T-helper 2 cell (primary cell): ENCODE measurements at regions not wholly inside any gene's neighbourhood (a gene's known extent, or its start where the extent isn't known, plus 50 kb on each side); places are given as distances from the start of the nearest gene placed in this dataset.

Source experiments
- DNase-seq, 5 experiments: peaks; one replicate each; pipeline versions ENCODE4 v3.0.0 to v3.0.0-alpha.2; 2012 to 2022

DNA sequence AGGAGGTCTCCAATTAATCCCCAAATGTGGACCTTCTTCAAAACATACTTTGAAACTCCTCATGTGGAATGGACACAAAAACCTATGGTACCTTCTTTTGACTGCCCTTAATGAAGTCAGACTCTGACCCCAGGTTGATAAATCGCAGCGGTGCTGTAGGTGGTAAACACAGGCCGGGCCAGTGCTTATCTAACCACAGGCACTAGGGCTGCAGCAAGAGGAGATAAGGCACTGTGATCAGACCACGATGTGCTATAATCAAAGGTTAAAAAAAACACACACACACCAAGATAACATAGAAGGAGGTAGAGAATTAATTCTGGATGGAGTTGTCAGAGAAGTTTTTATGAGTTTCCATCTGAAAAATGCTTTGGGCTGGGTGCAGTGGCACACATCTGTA, 52.3 kb upstream of the SIPA1L2 start:
- DNase-seq: no peak

DNA sequence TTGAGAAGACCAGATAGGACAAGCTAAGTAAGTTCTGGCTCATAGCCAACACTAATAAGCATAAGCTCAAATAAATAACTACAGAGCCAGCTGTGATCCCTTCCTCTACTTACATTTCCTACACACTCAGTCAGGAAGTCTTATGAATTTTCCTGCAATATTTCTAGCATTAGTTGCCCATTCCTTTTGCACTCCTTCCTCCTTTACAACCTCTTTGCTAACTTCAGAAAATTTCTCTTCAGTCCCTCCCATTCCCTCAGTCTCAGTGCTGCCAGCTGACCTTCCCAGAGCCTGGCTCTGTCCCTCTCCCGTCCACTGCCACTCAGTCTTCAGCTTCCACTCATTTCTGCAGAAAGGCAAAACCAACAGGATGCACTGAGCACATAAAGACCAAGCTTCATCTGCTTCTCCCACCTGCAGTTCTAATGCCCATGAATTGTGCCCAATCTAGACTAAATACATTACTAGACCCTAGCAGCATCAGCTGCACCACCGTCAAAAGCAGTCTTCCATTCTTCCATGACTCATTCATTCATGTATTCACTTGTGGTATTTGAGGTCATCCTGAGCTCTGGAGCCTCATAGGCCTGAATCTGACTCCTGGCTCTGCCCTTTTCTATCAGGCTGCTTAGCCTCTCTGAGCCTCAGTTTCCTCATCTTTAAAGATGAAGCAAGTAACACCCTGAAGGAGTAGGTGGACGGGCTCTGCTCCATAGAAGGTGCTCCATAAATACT, 54.6 kb upstream of the SIPA1L2 start:
- DNase-seq: no peak

DNA sequence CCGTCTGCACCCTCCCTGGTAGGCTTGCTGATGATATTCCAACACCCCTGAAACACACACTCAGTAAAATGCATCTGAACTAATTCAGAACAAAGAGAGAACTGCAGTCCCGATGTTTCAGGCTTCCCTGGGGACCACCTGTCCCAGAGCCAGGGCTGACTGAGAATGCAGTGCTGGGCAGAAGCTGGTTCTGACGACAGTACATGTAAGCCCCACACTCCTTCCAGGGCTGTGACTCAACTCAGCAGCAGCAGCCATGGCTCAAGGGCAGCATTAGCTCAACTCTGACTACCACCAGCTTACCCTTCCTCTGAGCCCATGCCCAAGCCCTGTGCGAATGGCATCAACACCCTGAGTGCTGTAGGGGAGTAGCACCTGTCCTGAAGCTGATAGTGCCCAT, 56.4 kb upstream of the SIPA1L2 start:
- DNase-seq: no peak

DNA sequence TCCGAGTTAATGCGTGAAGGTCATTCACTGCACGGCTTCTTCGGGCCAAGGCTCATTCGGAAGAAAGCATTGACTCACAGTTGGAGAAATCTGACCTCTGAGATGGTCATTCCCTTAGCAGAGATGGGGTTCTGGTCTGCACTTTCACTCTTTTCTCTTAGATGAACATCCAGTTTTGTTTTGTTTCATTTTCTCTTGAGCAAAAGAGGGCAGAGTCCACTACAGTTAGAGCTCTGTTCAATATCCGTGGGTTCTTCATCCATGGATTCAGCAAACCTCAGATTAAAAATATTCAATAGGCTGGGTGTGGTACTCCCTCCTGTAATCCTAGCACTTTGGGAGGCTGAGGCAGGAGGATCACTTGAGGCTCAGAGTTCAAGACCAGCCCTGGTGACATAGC, 57.4 kb upstream of the SIPA1L2 start:
- DNase-seq: no peak

DNA sequence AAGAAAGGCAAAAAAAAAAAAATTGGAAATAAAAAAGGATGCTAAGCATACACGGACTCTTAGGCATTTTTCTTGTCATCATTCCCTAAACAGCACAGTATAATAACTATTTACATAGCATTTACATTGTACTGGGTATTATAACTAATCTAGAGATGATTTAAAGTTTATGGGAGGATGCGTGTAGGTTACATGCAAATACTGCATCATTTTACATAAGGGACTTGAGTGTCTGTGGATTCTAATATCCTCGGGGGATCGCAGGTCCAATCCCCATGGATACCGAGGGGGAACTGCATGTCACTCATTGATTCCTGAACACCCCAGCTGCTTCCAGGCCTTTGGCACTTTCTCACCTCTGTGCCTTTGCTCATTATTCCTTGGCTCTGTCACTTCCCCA, 57.8 kb upstream of the SIPA1L2 start:
- DNase-seq: no peak

DNA sequence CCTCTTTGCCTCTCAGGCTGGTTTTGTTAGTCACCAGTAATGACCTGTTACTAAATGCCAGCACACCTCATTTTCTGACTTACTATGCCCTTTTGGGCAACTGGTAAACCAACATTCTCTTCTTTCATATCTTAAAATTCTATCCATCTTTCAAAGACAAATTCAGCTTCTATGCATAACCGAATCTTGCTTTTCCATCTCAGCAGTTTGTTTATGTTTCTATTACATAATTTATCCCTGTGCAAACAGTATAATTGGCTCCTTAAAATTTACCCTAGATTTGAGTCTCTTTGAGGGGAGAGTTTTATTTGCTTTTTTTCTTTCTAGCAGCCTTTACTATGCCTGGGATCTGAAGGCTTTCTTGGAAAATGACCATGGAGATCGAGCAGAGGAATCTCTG, 58.5 kb upstream of the SIPA1L2 start:
- DNase-seq: no peak

DNA sequence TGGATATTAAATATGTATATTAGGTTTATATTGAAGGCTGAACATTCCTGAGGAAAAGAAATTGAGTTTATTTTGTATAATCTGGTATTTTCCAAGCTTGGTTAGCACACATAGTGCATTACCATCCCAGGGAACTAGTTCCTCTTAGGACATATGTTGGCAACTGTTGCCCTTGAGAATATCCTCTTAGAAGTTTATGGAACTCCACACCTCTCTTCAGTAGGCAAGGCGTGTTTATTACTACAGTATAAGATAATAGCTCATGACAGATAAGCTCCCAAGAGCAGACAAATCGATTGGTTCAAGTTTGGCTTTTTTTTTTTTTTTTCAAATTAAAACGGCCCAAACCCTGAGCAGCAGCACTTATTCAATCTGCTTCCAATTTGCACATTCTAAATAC, 59.8 kb upstream of the SIPA1L2 start:
- DNase-seq: no peak

DNA sequence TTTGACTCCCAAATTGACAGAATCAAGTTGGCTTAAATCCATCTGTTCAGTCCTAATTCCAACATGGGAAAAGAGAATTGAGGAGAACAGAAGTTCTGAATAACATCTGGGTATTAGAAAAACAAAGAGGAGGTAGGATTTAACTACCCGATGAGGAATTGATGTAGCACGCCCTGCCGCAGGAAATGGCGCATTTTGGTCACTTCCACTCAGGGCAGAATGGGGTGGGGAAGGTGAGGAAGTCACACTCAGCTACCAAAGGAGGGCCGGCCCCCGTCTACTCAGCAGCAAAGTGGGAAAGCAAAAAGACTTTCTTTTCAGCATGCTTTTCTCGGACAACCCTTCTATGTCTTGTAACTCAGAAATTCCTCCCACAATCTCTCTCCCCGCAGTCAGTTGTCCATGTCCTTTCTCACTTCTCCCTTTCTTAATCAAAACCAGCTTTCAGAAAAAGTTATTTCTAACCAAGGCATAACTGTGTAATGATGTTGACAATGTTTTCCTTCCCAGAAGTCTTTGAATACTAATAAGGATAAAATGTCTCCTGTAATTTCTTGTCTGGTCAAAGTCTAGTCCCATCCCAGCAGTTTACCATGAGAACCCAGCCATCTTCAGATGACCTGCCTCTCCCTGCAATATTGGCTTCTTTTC, 60.5 kb upstream of the SIPA1L2 start:
- no peak for DNase-seq

DNA sequence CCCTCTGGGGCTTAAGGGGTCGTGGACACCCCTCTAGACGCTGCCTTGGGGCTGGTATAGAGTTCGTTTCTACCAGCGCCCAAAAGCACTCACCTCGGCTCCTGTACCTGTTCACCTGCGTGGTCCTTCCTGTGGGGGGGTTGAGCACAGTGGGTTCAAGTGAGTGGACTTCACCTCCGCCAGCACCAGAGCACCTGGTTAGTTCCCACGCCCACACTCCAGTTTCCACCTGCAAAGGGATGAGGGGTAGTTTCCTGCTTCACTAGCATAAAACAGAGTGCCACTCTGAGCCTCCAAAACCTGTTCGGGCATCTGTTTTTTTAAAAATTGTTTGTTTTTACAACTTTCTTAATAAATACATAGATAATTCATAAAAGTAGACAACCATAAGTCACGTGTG, 64.5 kb upstream of the SIPA1L2 start:
- DNase-seq: no peak

DNA sequence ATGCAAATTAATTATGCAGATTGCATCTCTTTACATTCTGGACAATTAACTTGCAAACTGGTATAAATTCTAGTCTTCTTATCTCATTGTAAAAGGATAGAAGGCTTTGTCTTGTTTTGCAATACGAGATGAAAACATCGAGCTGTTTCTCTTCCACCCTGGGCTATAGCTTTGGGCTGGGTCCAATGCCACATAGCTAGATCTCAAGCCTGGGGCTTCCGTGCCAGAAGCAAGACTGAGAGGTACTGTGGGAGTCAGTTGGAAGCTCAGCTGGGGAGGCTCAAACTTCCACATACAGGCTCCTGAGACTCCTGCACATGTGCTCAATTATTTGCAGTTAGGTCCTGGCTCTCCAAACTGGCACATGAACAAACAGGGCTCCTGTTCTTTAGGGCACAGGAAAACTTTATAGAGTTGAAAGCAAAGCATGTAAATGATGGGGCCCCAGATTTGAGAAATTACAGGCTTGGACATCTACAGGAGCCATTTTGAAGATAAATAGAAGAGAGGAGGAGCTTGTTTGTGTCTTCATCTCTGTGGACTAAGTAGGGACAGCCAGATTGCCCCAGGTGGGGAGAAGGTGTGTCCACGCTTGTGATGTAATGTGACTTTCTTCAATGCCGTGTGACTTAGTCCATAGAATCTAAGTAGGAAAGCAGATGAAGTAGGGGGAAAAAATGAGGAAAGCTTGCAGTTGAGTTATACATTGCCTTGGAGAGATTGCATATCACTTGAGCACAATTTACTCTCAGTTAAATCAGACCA, 65.9 kb upstream of the SIPA1L2 start:
- DNase-seq: no peak

DNA sequence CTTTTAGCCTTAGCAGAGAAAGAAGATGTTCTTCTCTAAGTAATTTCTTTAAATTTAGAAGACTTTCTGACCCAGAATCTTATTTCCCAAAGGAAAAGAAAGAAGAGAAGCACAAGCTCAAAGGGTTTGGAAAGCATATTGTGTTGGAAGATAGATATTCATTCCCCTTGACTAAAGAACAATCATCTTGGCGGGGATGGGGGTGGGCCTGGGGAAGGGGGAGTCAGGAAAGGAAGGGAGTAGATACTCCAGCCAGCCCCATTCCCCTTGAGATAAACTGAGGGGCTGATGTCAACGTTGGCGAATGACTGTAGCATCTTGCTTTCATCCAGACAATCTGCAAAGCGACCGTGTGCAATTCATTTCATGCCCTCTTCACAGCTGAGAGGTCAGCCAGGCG, 66.5 kb upstream of the SIPA1L2 start:
- no peak for DNase-seq

DNA sequence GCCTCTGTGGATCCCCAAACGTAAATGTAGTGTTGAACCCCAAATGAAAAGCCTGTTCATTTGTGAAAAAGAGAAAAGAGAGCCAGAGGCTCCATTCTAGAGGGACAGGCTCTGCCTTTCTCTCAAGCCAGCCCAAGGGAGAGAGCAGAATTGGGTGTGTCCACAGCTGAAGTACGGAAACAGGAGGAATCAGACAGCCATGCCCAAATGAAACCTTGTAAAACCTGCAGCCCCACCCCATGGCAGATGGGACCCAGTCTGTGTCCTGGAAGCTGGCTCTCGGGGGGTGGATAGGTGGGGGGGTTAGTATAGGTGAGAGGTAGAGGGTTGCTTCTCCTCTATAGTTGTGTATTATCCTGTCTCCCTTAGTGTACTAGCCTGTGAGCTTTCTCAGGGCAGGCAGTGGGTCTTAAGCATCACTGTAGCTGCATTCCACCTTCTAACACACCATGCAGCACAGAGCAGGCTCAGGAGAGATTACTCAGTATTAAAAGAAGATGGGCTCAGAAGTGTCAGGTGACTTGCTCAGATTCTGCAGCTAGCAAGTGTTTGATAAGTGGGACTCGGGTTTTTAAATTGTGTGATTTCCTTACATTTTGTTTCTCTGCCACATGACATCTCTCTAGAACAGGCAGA, 67.4 kb upstream of the SIPA1L2 start:
- no peak for DNase-seq

DNA sequence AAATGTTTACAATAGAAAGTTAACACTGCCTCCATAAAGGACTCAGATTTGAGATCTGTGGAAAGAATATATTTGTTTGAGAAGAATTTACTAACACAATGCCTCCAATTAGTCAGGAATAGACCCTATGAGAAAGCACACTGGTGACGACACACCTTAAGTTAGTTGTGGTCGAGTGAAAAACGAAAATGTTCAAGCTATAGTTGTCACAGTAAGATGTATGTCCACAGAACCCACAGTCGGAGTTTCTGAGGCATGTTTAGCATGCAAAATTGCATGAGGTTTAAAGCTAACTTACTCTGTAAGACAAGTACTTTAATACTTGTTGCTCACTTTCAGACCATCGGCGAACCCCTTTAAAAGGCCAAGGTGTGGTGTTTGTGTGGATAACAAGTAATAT, 69.9 kb upstream of the SIPA1L2 start:
- DNase-seq: no peak

DNA sequence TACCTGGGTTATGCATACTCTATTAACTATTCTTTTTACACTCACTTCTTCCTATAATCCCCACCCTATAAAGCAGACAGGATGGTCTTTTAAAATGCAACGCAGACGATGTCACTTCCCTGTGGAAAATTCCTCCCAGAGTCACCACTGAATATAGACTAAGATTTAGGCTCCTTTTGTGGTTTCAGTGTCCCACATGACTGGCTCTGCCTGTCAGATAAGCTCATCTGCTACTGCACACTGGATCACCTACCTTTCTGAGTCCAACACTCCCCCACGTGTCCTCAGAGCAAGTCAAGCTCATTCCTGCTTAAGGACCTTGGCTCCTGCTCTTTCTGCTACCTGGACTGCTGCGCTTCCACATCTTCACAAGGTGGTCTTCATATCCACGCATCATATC, 73.0 kb upstream of the SIPA1L2 start:
- no peak for DNase-seq

DNA sequence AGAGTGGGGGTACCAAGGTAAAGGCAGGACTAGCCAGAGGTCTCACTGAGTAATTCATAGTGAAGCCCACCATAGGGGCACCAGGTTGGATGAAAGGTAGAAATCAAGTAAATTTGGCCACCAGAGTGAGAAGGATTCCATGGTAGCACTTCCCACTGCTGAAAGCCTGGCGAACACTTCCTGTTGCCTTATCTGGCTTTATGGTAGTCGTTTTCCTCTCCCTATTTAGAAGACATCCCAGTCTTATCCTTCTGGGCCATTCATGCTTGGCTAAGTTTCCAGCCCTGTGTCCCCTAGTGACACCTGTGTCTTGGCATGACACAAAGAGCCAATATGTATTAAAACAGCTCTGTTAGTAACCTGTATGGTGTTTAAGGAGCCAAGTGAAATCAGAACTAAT, 74.3 kb upstream of the SIPA1L2 start:
- DNase-seq: no peak

DNA sequence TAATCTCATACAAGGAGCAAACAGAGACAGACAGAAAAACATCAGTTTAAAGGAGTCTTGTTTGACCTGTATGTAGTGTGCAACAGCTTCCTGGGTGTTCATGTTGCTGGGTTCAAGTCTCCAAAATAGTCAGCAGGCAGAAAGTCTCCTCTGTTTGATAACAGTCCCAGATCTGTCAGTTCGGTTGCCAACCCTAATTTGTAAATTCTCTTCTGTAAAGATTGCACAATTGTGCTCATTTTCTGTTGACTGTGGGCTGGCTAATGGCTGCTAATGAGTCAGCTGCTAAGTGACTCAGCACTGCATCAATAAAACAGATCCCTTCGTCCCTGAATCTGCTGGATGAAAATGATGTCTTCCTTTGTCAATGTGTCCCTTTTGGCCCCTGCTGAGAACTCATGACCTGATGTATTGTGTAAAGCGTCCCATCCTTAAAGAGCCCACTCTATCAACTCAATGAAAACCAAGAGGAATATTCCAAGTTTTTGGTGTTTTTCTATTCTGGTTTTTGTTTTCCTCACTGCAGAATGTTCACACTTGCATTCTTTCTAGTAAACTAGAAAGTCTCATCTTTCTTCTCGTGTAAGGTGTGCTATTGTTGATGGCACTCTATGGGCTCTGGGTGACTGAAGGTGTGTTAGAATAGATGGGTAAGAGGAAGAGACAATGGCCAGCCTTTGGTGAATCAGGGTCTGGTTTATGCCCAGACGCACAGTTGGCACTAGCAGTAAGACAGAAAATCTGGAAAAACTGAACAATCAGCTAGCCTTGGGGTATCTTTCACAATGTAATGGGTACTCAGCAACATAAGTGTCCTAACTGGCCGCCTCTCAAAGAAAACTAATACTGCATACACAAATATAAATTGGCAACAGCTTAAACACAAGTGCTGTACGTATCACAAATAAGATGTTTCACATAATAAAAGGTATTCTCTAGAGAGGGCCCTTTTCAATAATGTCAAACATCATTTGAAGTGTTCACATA, 75.1 kb upstream of the SIPA1L2 start:
- no peak for DNase-seq

DNA sequence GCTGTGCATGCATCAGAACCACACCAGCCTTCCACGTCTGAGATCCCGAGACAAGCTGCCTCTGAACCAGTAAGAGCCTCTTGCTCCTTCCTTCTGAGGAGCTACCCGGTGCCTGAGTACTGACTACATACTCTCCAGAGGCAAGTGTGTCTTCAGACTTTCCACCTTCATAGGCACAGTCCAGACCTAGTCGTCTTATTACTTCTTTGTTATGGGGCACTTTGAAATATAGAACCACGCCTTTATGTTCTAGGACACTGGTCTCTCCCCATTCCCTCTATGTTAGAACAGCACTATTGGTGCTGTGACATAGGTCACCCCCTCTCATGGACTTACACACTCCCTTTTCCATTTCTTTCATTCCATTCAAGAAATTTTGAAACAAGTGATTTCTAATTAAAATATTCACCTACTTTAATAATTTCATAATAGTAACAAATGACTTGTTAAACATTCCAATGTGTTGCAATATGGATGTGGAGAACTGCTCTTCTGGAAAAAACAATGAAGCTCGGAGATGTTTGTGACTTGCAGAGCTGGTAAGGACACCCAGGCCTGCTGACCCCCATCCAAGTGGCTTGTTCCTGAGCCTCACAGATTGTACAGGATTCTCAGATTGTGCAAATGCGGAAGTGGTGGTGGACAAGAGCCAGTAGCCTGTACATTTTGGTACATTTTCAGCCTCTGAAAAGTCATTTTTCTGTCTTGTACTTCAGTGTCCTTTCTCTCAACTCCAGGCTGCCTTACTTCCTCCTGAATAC, 76.1 kb upstream of the SIPA1L2 start:
- DNase-seq: no peak

DNA sequence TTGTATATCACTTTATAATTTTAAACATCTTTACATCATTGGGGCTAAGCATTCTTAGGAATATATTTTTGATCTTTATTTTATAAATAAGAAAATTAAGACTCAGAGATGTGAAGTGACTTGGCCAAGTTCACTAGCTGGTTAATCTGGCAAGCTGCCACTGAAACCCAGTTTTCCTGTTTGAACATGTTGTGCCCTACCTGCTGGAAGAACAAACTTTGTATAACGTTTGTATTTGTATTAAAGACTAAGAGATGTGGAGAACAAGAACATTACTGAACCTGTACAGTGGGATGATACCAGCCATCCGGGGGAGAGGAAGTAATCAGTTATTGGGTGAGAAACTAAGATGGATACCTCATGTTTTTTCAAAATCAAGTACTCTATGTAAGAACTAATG, 77.2 kb upstream of the SIPA1L2 start:
- no peak for DNase-seq

DNA sequence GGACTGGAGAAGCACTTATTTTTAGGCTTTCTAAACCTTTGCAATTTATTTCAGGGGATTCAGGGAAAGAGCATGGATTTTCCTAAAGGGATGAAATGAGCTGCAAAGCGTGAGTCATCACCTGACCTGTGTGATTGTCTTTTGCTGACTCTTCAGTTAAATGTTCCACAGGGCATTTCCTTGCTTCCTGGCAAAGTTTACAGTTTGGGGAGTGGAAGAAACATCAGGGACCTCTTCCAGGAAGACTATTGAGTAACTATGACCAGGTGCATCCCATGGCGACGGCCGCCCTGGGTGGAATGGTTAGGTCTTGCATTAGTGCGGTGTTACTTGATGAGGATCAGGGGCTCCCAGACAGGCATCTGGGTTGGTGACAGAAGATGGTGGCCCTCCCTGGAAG, 79.5 kb upstream of the SIPA1L2 start:
- DNase-seq: no peak

DNA sequence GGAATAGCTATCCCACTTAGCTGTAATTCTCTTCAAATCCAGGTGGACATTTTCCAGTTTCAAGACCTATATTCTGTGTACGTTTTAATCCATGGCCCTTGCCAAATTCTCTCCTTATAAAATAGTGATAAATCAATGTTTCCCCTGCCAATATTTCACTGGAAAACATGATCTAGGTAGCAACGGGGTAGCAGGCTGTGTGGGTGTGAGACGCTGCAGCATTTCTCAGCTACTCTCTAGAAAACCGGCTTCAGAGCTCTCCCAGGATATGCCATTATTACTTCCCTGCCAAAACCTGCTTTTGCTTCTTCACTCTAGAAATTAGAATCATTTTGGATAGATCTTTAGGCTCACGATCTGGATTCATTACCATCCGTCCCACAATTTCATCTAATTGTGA, 82.1 kb upstream of the SIPA1L2 start:
- no peak for DNase-seq

DNA sequence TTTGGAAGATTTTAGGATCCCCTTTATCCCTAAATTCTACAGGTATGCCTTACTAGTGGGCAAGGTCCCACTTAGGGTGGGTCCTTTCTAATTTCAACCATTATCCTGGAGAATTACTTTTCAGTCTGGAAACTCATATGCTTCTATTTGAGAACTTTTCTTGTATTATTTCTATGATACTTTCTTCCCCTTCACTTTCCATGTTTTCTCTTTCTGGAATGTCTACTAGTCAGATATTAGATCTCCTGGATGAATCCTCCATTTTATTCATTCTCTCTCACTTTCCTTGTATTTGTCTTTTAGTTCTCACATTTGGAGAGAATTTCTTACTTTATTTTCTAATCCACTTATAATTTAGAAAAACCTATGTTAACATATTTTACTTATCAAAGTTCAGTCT, 83.9 kb upstream of the SIPA1L2 start:
- no peak for DNase-seq

DNA sequence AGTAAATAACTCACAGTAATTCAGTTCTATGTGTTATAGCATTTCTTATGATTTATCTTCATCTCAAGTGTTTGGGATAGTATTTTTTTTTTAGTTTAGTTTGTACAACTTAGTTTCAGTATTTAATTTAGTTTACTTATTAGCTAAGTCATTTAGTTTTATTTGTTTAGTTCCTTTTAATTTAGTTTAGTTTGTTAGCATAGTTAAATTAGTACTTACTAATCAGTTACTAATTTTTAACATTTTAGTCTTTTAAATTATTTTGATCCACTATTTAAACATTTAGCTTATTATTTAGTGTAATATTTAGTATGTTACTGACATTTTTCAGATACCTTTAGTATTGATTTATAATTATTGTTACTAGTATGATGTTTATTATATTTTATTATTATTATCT, 85.2 kb upstream of the SIPA1L2 start:
- DNase-seq: no peak
